Immature natural killer cell (primary cell): ENCODE measurements at regions not wholly inside any gene's neighbourhood (a gene's known extent, or its start where the extent isn't known, plus 50 kb on each side); places are given as distances from the start of the nearest gene placed in this dataset.
"Not testable (repeated sequence)": the region's sequence is repeated elsewhere in the genome, so short reads cannot be mapped to it uniquely, and the experiment has no call there.

Source experiments
- DNase-seq, 3 donors: peaks; one replicate each; pipeline ENCODE4 v3.0.0; 2022; ENCODE audit warnings: mixed read lengths in 1 of 3
- H3K27ac Mint-ChIP-seq, 6 donors: one replicate each; pipeline ENCODE4 v1.8.0; 2020; ENCODE audit warnings: mixed read lengths in 6 of 6, mild to moderate bottlenecking in 5 of 6, inconsistent platforms in 4 of 6, moderate library complexity in 3 of 6
- H3K27me3 Mint-ChIP-seq, 3 donors: one replicate each; pipeline ENCODE4 v1.8.0; 2020 to 2021; ENCODE audit warnings: low read depth in 3 of 3, mild to moderate bottlenecking in 3 of 3, mixed read lengths in 3 of 3, moderate library complexity in 3 of 3, inconsistent platforms in 1 of 3
- H3K36me3 Mint-ChIP-seq, 3 donors: one replicate each; pipeline ENCODE4 v1.8.0; 2020; ENCODE audit warnings: mixed read lengths in 3 of 3, inconsistent platforms in 2 of 3, mild to moderate bottlenecking in 2 of 3
- H3K4me1 Mint-ChIP-seq, 2 donors: one replicate each; pipeline ENCODE4 v1.8.0; 2020; ENCODE audit warnings: inconsistent platforms in 2 of 2, mild to moderate bottlenecking in 2 of 2, mixed read lengths in 2 of 2, moderate library complexity in 1 of 2
- H3K4me3 Mint-ChIP-seq, 5 donors: one replicate each; pipeline ENCODE4 v1.8.0; 2020; ENCODE audit warnings: mild to moderate bottlenecking in 5 of 5, mixed read lengths in 5 of 5, inconsistent platforms in 3 of 5, moderate library complexity in 3 of 5
- H3K9me3 Mint-ChIP-seq, 6 donors: one replicate each; pipeline ENCODE4 v1.8.0; 2020; ENCODE audit warnings: mild to moderate bottlenecking in 6 of 6, mixed read lengths in 6 of 6, inconsistent platforms in 4 of 6, moderate library complexity in 3 of 6

DNA sequence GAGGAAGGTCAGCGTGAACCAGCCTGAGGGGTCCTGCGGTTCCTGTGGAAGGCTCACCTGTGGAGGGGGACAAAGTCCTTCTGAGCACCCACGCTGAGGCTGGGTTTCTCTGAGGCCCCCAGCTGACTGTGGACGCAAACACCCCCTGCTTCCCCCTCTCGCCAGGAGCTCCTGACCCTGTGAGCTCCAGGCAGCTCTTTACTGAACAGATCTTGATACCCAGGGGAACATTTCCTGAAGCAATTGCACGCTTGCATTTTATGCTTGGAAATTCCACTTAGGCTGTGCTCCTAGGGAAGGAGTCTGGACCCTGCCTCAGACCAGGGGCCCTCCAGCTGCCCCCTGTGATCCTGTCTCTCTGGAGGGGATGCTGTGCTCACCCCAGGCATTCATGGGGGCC is 454.2 kb upstream of the B3GAT1 start:
- no peak for DNase-seq
- peaks cover 0 to 3% (median 0%) of the 10 kb centered on the region in 3 donors for H3K27me3 Mint-ChIP-seq
- H3K27ac Mint-ChIP-seq = no peak overlapping the region
- H3K4me1 Mint-ChIP-seq = peaks cover 2 to 5% of the 10 kb centered on the region in 2 donors
- no peaks in the 10 kb centered on the region for H3K36me3 Mint-ChIP-seq
- no peaks in the 10 kb centered on the region for H3K9me3 Mint-ChIP-seq
- H3K4me3 Mint-ChIP-seq = no peak overlapping the region

DNA sequence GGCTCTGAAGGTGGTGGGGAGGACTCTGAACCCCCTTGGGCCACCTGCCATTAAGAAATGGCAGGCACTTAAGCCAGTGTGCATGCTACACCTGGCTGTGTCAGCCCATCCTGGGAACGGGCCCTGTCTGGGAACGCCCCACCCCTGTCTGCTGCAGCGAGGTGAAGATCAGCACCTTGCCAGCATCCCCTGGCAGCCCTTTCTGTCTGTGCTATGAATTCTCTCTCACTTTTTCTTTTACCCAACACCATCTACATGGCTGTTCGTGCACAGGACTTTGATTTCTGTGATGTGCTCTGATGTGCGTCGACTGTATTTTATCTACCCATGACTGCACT is 452.9 kb upstream of the B3GAT1 start:
- H3K27ac Mint-ChIP-seq = no peak overlapping the region

DNA sequence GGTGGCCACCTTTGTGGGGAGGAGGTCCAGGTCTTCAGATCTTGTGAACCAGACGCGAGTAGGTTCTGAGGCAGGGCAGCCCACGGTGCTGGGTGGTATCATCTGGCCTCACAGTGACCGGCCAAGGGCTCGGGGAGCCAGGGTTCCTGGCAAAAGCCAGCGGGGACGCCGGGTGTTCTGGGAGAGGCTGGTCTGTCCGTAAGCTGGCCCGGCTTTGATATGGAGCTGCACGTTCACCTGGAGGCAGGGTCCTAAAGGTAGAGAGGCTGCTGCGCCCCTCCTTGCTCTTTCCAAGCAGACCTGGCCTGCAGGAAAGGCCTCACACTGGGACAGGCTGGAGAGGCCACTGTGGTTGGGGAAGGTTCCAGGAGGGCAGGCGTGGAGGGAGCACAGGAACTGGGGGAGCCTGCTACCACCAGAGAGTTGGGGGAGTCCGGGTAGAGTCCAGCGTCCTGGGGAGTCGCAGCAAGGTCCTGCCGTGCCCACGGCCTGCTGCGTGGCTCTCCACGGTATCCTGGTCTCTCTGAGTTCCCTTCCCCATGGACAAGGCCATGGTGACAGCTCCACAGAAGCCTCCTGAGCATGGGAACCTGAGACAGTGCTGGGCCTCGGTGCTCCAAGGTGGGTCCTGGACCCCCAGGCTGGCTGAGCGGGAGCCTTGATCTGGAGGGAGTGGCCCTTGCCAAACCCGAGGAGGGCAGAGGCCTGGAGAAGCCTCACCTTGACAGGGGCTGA is 452.4 kb upstream of the B3GAT1 start:
- Mint-ChIP-seq H3K4me3 (no peak overlapping the region), H3K36me3 (no peaks in the 10 kb centered on the region), H3K9me3 (no peaks in the 10 kb centered on the region), H3K27ac (no peak overlapping the region), H3K4me1 (peaks cover 2 to 5% of the 10 kb centered on the region in 2 donors), H3K27me3 (peaks cover 0 to 6% (median 0%) of the 10 kb centered on the region in 3 donors)
- no peak for DNase-seq

More for the DNA sequence above, 452.9 kb upstream of the B3GAT1 start:
- H3K4me1 Mint-ChIP-seq = peaks cover 2 to 5% of the 10 kb centered on the region in 2 donors
- DNase-seq = no peak
- peaks cover 0 to 6% (median 0%) of the 10 kb centered on the region in 3 donors for H3K27me3 Mint-ChIP-seq
- H3K4me3 Mint-ChIP-seq = no peak overlapping the region
- no peaks in the 10 kb centered on the region for H3K9me3 Mint-ChIP-seq
- H3K36me3 Mint-ChIP-seq = no peaks in the 10 kb centered on the region

GRCh38 chr11:134863294-134863693 is 451.3 kb upstream of the B3GAT1 start:
- Mint-ChIP-seq H3K9me3 (no peaks in the 10 kb centered on the region), H3K4me1 (peaks cover 0 to 2% of the 10 kb centered on the region in 2 donors), H3K36me3 (no peaks in the 10 kb centered on the region), H3K27ac (no peak overlapping the region), H3K27me3 (peaks cover 0 to 8% (median 0%) of the 10 kb centered on the region in 3 donors), H3K4me3 (no peak overlapping the region)
- DNase-seq = no peak

DNA sequence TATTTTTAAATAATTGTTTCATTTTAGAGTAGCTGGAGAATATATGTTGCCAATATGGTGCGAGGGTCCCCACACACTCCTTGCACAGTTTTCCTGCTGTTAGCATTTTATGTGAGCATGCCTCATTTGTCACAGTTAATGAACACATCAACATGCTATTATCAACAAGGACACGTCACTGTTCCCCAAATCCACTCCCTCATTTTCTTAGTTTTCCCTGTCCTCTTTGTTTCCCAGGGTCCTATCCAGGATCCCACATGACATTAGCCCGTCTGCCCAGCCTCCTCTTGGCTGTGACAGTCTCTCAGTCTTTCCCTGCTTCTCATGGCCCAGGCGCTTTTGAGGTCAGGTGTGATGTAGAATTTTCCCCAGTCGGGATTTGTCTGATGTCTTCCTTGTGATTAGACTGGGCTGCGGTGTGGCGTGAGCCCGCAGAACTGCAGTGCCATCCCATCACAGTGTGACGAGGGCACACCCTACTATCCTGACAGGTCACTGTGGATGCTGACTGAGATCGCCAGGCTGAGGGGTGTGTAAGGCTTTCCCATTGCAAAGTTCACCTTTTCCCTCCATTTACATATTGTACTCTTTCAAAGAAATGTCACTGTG is 450.6 kb upstream of the B3GAT1 start:
- no peak for DNase-seq
- H3K9me3 Mint-ChIP-seq = no peaks in the 10 kb centered on the region
- H3K27ac Mint-ChIP-seq = no peak overlapping the region
- no peaks in the 10 kb centered on the region for H3K36me3 Mint-ChIP-seq
- H3K27me3 Mint-ChIP-seq = peaks cover 0 to 8% (median 0%) of the 10 kb centered on the region in 3 donors
- H3K4me3 Mint-ChIP-seq = no peak overlapping the region
- H3K4me1 Mint-ChIP-seq = no peaks in the 10 kb centered on the region

- no peak for DNase-seq
- H3K27ac Mint-ChIP-seq = no peak overlapping the region
- no peaks in the 10 kb centered on the region for H3K9me3 Mint-ChIP-seq
- no peaks in the 10 kb centered on the region for H3K36me3 Mint-ChIP-seq
- peaks cover 0 to 8% (median 0%) of the 10 kb centered on the region in 3 donors for H3K27me3 Mint-ChIP-seq
- H3K4me1 Mint-ChIP-seq = no peaks in the 10 kb centered on the region
- no peak overlapping the region for H3K4me3 Mint-ChIP-seq
Measured at GRCh38 chr11:134862105-134862502, 450.1 kb upstream of the B3GAT1 start.

GRCh38 chr11:134861490-134862104 is 449.6 kb upstream of the B3GAT1 start:
- Mint-ChIP-seq H3K9me3 (no peaks in the 10 kb centered on the region), H3K4me1 (no peaks in the 10 kb centered on the region)

GRCh38 chr11:134858783-134859480 is 446.9 kb upstream of the B3GAT1 start:
- H3K4me1 Mint-ChIP-seq = no peaks in the 10 kb centered on the region
- no peaks in the 10 kb centered on the region for H3K36me3 Mint-ChIP-seq
- DNase-seq = no peak
- peaks cover 0 to 8% (median 0%) of the 10 kb centered on the region in 3 donors for H3K27me3 Mint-ChIP-seq
- H3K9me3 Mint-ChIP-seq = no peaks in the 10 kb centered on the region
- H3K4me3 Mint-ChIP-seq = no peak overlapping the region
- no peak overlapping the region for H3K27ac Mint-ChIP-seq

More at GRCh38 chr11:134861490-134862104, 449.6 kb upstream of the B3GAT1 start:
- H3K4me3 Mint-ChIP-seq = no peak overlapping the region
- H3K36me3 Mint-ChIP-seq = no peaks in the 10 kb centered on the region
- peaks cover 0 to 8% (median 0%) of the 10 kb centered on the region in 3 donors for H3K27me3 Mint-ChIP-seq
- H3K27ac Mint-ChIP-seq = no peak overlapping the region
- no peak for DNase-seq

- Mint-ChIP-seq H3K27me3 (peaks cover 0 to 6% (median 5%) of the 10 kb centered on the region in 3 donors), H3K4me1 (no peaks in the 10 kb centered on the region), H3K27ac (no peak overlapping the region), H3K36me3 (no peaks in the 10 kb centered on the region), H3K4me3 (no peak overlapping the region), H3K9me3 (no peaks in the 10 kb centered on the region)
- no peak for DNase-seq
Measured at GRCh38 chr11:134857035-134857434, 445.0 kb upstream of the B3GAT1 start.

GRCh38 chr11:134856056-134856971 is 444.3 kb upstream of the B3GAT1 start:
- H3K36me3 Mint-ChIP-seq = no peaks in the 10 kb centered on the region
- no peaks in the 10 kb centered on the region for H3K4me1 Mint-ChIP-seq
- H3K27ac Mint-ChIP-seq = no peak overlapping the region
- no peak overlapping the region for H3K4me3 Mint-ChIP-seq
- no peaks in the 10 kb centered on the region for H3K9me3 Mint-ChIP-seq
- DNase-seq = no peak
- peaks cover 0 to 6% (median 5%) of the 10 kb centered on the region in 3 donors for H3K27me3 Mint-ChIP-seq

GRCh38 chr11:134853992-134854991 is 442.2 kb upstream of the B3GAT1 start:
- Mint-ChIP-seq H3K36me3 (no peaks in the 10 kb centered on the region), H3K27me3 (peaks cover 0 to 7% (median 2%) of the 10 kb centered on the region in 3 donors), H3K9me3 (no peaks in the 10 kb centered on the region), H3K4me3 (no peak overlapping the region), H3K4me1 (no peaks in the 10 kb centered on the region), H3K27ac (no peak overlapping the region)
- no peak for DNase-seq

DNA sequence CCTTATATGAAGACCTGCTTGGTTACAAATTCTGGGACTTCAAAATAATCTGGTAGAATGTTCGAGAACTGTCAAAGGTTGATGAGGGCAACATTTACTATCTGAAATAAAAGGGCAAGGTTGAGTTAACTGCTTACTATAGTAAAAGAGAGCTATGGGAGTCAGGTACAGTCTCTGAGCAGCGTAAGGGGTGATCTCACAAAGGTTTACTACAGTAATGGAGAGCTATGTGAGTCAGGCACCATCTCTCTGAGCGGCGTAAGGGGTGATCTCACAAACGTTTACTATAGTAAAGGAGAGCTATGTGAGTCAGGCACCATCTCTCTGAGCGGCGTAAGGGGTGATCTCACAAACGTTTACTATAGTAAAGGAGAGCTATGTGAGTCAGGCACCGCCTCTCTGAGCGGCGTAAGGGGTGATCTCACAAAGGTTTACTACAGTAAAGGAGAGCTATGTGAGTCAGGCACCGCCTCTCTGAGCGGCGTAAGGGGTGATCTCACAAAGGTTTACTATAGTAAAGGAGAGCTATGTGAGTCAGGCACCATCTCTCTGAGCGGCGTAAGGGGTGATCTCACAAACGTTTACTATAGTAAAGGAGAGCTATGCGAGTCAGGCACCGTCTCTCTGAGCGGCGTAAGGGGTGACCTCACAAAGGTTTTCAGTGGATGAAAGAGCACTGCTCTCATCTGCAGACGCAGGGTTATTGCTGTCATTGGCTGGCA is 439.6 kb upstream of the B3GAT1 start:
- H3K4me3 Mint-ChIP-seq = not testable (repeated sequence)

More for the DNA sequence above, 439.6 kb upstream of the B3GAT1 start:
- DNase-seq, H3K4me1 Mint-ChIP-seq, H3K27me3 Mint-ChIP-seq, H3K27ac Mint-ChIP-seq, H3K9me3 Mint-ChIP-seq, H3K36me3 Mint-ChIP-seq: not testable (repeated sequence)
